Endodermal cell (in vitro differentiated cells): ENCODE measurements at regions not wholly inside any gene's neighbourhood (a gene's known extent, or its start where the extent isn't known, plus 50 kb on each side); places are given as distances from the start of the nearest gene placed in this dataset.

Source experiments
- DNase-seq: peaks from one replicate; pipeline ENCODE4 v3.0.0-alpha.2; 2017
- H3K27ac ChIP-seq: 2 replicates; pipeline ENCODE4 v1.5.1; 2013; ENCODE audit warnings: mild to moderate bottlenecking, low read depth, low read length, moderate library complexity
- H3K27me3 ChIP-seq: 2 replicates; pipeline ENCODE4 v1.6.1; 2013; ENCODE audit warnings: mild to moderate bottlenecking, low read length, moderate library complexity; ENCODE audit not compliant: insufficient read depth, control insufficient read depth, poor library complexity, severe bottlenecking
- H3K36me3 ChIP-seq: 2 replicates; pipeline ENCODE4 v1.7.0; 2013; ENCODE audit warnings: mild to moderate bottlenecking, low read length, moderate library complexity; ENCODE audit not compliant: control insufficient read depth, insufficient read depth
- H3K4me1 ChIP-seq: one replicate; pipeline ENCODE4 v1.7.0; 2013; ENCODE audit warnings: low read length; ENCODE audit not compliant: control insufficient read depth, insufficient read depth
- H3K4me3 ChIP-seq: 2 replicates; pipeline ENCODE4 v1.5.1; 2013; ENCODE audit warnings: mild to moderate bottlenecking, low read length, moderate library complexity
- H3K9ac ChIP-seq: 2 replicates; pipeline ENCODE4 v1.6.1; 2013; ENCODE audit warnings: mild to moderate bottlenecking, low read length, moderate library complexity; ENCODE audit not compliant: poor library complexity, severe bottlenecking; ENCODE audit errors: extremely low read depth
- H3K9me3 ChIP-seq: 2 replicates; pipeline ENCODE4 v1.6.1; 2013; ENCODE audit warnings: mild to moderate bottlenecking, low read length, moderate library complexity; ENCODE audit not compliant: control insufficient read depth
- H3K27ac Mint-ChIP-seq: 2 replicates; pipeline ENCODE4 v1.8.0; 2020; ENCODE audit warnings: mixed read lengths
- H3K27me3 Mint-ChIP-seq: 2 replicates; pipeline ENCODE4 v1.8.0; 2021; ENCODE audit warnings: mild to moderate bottlenecking, mixed read lengths; ENCODE audit not compliant: insufficient read depth
- H3K36me3 Mint-ChIP-seq: 2 replicates; pipeline ENCODE4 v1.8.0; 2020; ENCODE audit warnings: low read depth, mixed read lengths
- H3K4me1 Mint-ChIP-seq: 2 replicates; pipeline ENCODE4 v1.8.0; 2020; ENCODE audit warnings: mixed read lengths
- H3K4me3 Mint-ChIP-seq: 2 replicates; pipeline ENCODE4 v1.8.0; 2020; ENCODE audit warnings: mild to moderate bottlenecking, moderate library complexity, mixed read lengths
- H3K9me3 Mint-ChIP-seq: 2 replicates; pipeline ENCODE4 v1.8.0; 2020; ENCODE audit warnings: mild to moderate bottlenecking, mixed read lengths
- CTCF ChIP-seq: fragments of 200-600 bp; sonication (generic); conservative IDR thresholded peaks from 2 replicates; pipeline ENCODE4 v1.5.0; 2021; ENCODE audit warnings: antibody characterized with exemption, mild to moderate bottlenecking
- WGBS, 2 experiments: methylation state at CpG; one replicate each; pipeline versions ENCODE4 v1.1.5 to v1.1.7; 2013; ENCODE audit warnings: missing lambda C conversion rate in 2 of 2, mixed read lengths in 1 of 2; ENCODE audit not compliant: insufficient coverage in 1 of 2, insufficient read length in 1 of 2; 5-methylcytosine and 5-hydroxymethylcytosine counted together

GRCh38 chr4:157591245-157591644 is 370.7 kb downstream of the GRIA2 start:
- no peak overlapping the region for H3K4me3 Mint-ChIP-seq
- Histone ChIP-seq H3K9me3 (peaks cover 5% of the 10 kb centered on the region), H3K4me3 (no peak overlapping the region), H3K27ac (no peak overlapping the region), H3K9ac (no peak overlapping the region), H3K36me3 (no peaks in the 10 kb centered on the region), H3K4me1 (peaks cover 11% of the 10 kb centered on the region), H3K27me3 (no peaks in the 10 kb centered on the region)
- no peak for TF ChIP-seq CTCF
- no peak overlapping the region for H3K27ac Mint-ChIP-seq
- peaks cover 35% of the 10 kb centered on the region for H3K4me1 Mint-ChIP-seq
- H3K27me3 Mint-ChIP-seq: no peaks in the 10 kb centered on the region
- H3K36me3 Mint-ChIP-seq: no peaks in the 10 kb centered on the region
- H3K9me3 Mint-ChIP-seq: no peaks in the 10 kb centered on the region
- no peak for DNase-seq

GRCh38 chr4:157590679-157591078 is 370.2 kb downstream of the GRIA2 start:
- H3K4me3 ChIP-seq: no peak overlapping the region
- no peaks in the 10 kb centered on the region for H3K27me3 Mint-ChIP-seq
- no peaks in the 10 kb centered on the region for H3K36me3 Mint-ChIP-seq
- H3K4me1 ChIP-seq: peaks cover 11% of the 10 kb centered on the region
- peaks cover 3% of the 10 kb centered on the region for H3K9me3 ChIP-seq
- H3K36me3 ChIP-seq: no peaks in the 10 kb centered on the region
- peaks cover 33% of the 10 kb centered on the region for H3K4me1 Mint-ChIP-seq
- no peak overlapping the region for H3K4me3 Mint-ChIP-seq
- H3K9me3 Mint-ChIP-seq: no peaks in the 10 kb centered on the region
- no peak for DNase-seq
- no peaks in the 10 kb centered on the region for H3K27me3 ChIP-seq
- no peak for TF ChIP-seq CTCF
- 98 to 100% methylated on average over 1 to 2 of the region's 2 CpGs for WGBS, 2 experiments
- H3K27ac Mint-ChIP-seq: peak overlapping the region; percentile 0
- H3K27ac ChIP-seq: no peak overlapping the region
- H3K9ac ChIP-seq: no peak overlapping the region

GRCh38 chr4:157587681-157588423 is 367.3 kb downstream of the GRIA2 start:
- TF ChIP-seq CTCF: no peak
- Mint-ChIP-seq H3K27me3 (no peaks in the 10 kb centered on the region), H3K27ac (no peak overlapping the region), H3K36me3 (no peaks in the 10 kb centered on the region), H3K9me3 (peaks cover 11% of the 10 kb centered on the region), H3K4me1 (peaks cover 30% of the 10 kb centered on the region), H3K4me3 (no peak overlapping the region)
- Histone ChIP-seq H3K4me3 (no peak overlapping the region), H3K27me3 (no peaks in the 10 kb centered on the region), H3K9ac (no peak overlapping the region), H3K4me1 (peaks cover 11% of the 10 kb centered on the region), H3K27ac (no peak overlapping the region), H3K9me3 (peaks cover 4% of the 10 kb centered on the region), H3K36me3 (no peaks in the 10 kb centered on the region)
- DNase-seq: no peak
- WGBS, 2 experiments: 90% methylated on average over 3 of the region's 5 CpGs; no CpG with 5 or more reads in 1 of the 2 experiments
